Coronary artery (tissue), 2 donors: ENCODE measurements at regions not wholly inside any gene's neighbourhood (a gene's known extent, or its start where the extent isn't known, plus 50 kb on each side); places are given as distances from the start of the nearest gene placed in this dataset.

ENCODE experiments used
- DNase-seq: peaks from one replicate; pipeline ENCODE4 v3.0.0-alpha.2; 2017; ENCODE audit warnings: low spot score
- H3K27ac ChIP-seq, 2 donors: fragments of 200-600 bp; sonication (generic); one replicate each; pipeline ENCODE4 v1.5.1; 2016 to 2019
- H3K4me3 ChIP-seq: fragments of 200-600 bp; sonication (generic); 2 replicates; pipeline ENCODE4 v1.5.1; 2016; ENCODE audit warnings: mild to moderate bottlenecking, moderate library complexity
- TF ChIP-seq, protein P1 (sequence below): fragments of 200-600 bp; sonication (generic); IDR thresholded peaks from one replicate; pipeline ENCODE4 v1.5.1; 2019; ENCODE audit warnings: antibody characterized with exemption

DNA sequence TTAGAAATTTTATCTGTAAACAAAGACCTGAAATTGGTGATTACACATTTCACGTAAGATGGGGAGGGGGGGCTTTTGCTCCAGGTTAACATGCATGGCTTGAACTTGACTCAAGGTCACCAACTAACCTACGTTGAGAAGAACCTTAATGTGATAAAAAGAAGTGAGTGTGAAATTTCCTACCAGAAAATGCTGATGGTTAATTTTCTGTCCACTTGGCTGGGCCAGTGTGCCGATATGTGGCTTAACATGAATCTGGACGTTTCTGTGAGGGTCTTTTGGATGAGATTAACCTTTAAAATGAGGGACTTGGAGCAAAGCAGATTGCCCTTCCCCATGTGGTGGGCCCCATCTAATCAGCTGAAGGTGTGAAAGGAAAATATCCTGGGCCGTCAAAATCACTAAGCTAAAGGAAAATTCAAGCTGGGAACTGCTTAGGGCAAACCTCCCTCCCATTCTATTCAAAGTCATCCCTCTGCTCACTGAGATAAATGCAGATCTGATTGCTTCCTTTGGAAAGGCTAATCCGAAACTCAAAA lies 107.3 kb upstream of the ENPP6 start:
- no peak overlapping the region for H3K4me3 ChIP-seq
- no peak overlapping the region for H3K27ac ChIP-seq
- no peak for DNase-seq
- TF ChIP-seq, protein P1, sequence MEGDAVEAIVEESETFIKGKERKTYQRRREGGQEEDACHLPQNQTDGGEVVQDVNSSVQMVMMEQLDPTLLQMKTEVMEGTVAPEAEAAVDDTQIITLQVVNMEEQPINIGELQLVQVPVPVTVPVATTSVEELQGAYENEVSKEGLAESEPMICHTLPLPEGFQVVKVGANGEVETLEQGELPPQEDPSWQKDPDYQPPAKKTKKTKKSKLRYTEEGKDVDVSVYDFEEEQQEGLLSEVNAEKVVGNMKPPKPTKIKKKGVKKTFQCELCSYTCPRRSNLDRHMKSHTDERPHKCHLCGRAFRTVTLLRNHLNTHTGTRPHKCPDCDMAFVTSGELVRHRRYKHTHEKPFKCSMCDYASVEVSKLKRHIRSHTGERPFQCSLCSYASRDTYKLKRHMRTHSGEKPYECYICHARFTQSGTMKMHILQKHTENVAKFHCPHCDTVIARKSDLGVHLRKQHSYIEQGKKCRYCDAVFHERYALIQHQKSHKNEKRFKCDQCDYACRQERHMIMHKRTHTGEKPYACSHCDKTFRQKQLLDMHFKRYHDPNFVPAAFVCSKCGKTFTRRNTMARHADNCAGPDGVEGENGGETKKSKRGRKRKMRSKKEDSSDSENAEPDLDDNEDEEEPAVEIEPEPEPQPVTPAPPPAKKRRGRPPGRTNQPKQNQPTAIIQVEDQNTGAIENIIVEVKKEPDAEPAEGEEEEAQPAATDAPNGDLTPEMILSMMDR: no peak

DNA sequence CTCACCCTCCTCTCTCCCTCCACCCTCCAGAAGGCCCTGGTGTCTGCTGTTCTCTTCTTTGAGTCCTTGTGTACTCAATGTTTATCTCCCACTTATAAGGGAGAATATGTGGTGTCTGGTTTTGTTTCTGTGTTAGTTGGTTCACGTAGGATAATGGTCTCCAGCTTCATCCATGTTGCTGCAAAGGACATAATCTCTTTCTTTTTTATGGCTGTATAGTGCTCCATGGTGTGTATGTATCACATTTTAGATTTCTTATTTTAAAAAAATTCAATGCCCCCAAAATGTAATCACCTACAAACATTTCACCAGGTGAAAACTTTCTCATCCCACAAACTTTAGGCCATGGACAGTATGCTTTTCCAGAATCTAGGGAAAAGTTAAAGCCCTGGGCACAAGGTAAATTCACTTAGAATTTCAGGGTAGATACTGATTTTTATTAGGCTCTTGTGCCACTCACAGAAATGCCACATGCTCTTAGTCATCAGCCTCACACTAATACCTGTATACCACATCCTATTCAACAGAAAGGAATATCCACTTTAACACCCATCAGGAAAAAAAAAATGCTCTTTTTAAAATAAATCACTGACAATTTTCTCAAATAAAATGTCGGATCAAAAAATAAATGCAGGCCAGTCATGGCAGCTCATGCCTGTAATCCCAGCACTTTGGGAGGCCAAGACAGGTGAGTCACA lies 104.8 kb upstream of the ENPP6 start:
- no peak for DNase-seq
- H3K4me3 ChIP-seq: no peak overlapping the region
- TF ChIP-seq, protein P1: no peak
- H3K27ac ChIP-seq: no peak overlapping the region

GRCh38 chr4:184320631-184321030 lies 103.0 kb upstream of the ENPP6 start:
- DNase-seq: no peak
- TF ChIP-seq, protein P1: no peak

GRCh38 chr4:184318852-184319251 lies 101.2 kb upstream of the ENPP6 start:
- H3K27ac ChIP-seq: no peak overlapping the region
- TF ChIP-seq, protein P1: no peak
- DNase-seq: no peak

More at GRCh38 chr4:184320631-184321030, 103.0 kb upstream of the ENPP6 start:
- H3K4me3 ChIP-seq: no peak overlapping the region
- no peak overlapping the region for H3K27ac ChIP-seq

DNA sequence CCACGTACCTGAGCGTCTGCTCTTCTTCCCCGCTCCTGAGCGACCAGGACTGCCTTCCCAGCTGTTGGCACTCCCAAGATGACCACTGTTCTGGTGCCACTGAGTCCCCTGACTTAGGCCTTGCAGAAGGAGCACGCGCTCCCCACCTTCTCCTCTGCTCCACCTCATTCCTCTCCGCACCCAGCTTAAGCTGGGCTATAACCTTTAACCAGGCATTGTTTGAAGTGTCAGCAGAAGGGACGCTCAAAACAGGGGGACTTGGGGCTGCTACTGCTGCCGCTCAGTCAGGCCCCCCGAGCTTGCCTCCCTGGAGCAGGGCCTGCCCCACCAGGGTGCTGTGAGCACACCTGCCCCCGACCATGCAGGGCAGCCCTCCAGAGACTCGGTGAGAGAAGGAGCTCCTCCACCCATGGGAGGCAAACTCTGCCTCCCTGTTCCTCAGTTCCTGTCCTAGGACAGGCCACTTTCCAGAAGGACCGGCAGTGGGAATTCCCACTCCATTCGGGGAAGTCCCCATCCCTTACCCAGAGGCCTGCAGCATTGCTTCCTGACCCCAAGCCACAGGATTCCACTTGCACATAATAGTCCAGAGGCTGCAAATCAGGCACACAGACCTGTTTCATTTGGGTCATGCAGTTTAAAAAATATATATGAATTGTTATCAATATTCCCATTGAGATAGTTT lies 99.7 kb upstream of the ENPP6 start:
- H3K4me3 ChIP-seq: no peak overlapping the region
- no peak overlapping the region for H3K27ac ChIP-seq
- DNase-seq: no peak
- TF ChIP-seq, protein P1: no peak

More at GRCh38 chr4:184318852-184319251, 101.2 kb upstream of the ENPP6 start:
- no peak overlapping the region for H3K4me3 ChIP-seq

- TF ChIP-seq, protein P1: no peak
- no peak for DNase-seq
- Histone ChIP-seq H3K27ac (no peak overlapping the region), H3K4me3 (no peak overlapping the region)
These were observed 99.1 kb upstream of the ENPP6 start for GRCh38 chr4:184316821-184317220.
